Heart left ventricle (tissue), 16 donors: ENCODE measurements at regions not wholly inside any gene's neighbourhood (a gene's known extent, or its start where the extent isn't known, plus 50 kb on each side); places are given as distances from the start of the nearest gene placed in this dataset.
A peak's percentile ranks its signal among the peaks of the same experiment; 100 is the strongest.

Source experiments
- ATAC-seq, 4 donors: fragments of 200-7000 bp; cut with Tn5 transposase; one replicate each; pipeline ENCODE4 v1.9.1; 2020 to 2022; ENCODE audit warnings: moderate library complexity in 4 of 4, mild to moderate bottlenecking in 3 of 4, moderate number of reproducible peaks in 1 of 4
- DNase-seq, 5 donors: peaks; one replicate each; pipeline ENCODE4 v3.0.0-alpha.2; 2020
- H3K27ac ChIP-seq, 12 donors: fragments of 200-600 bp; sonication (generic) in 4 of 12; one replicate each; pipeline versions ENCODE4 v1.5.0 to v1.8.0; 2016 to 2022; ENCODE audit warnings: mild to moderate bottlenecking in 2 of 12
- H3K27me3 ChIP-seq, 9 donors: fragments of 200-600 bp; sonication (generic) in 2 of 9; one replicate each; pipeline versions ENCODE4 v1.5.1 to v1.8.0; 2016 to 2022; ENCODE audit warnings: mild to moderate bottlenecking in 3 of 9
- H3K36me3 ChIP-seq, 9 donors: fragments of 200-600 bp; sonication (generic) in 2 of 9; one replicate each; pipeline versions ENCODE4 v1.5.0 to v1.8.0; 2018 to 2022; ENCODE audit warnings: mild to moderate bottlenecking in 2 of 9
- H3K4me1 ChIP-seq, 12 donors: fragments of 200-600 bp; sonication (generic) in 4 of 12; one replicate each; pipeline versions ENCODE4 v1.5.0 to v1.8.0; 2016 to 2022; ENCODE audit warnings: mild to moderate bottlenecking in 3 of 12
- H3K4me3 ChIP-seq, 12 donors: fragments of 200-600 bp; sonication (generic) in 4 of 12; one replicate each; pipeline versions ENCODE4 v1.5.0 to v1.8.0; 2017 to 2022; ENCODE audit warnings: mild to moderate bottlenecking in 9 of 12, moderate library complexity in 4 of 12
- H3K9me3 ChIP-seq, 12 donors: fragments of 200-600 bp; sonication (generic) in 4 of 12; one replicate each; pipeline versions ENCODE4 v1.5.0 to v1.8.0; 2016 to 2022; ENCODE audit warnings: mild to moderate bottlenecking in 1 of 12
- POLR2A ChIP-seq, 2 donors: fragments of 450-650 bp; IDR thresholded peaks; one replicate each; pipeline ENCODE4 v1.6.1; 2017; ENCODE audit warnings: antibody characterized with exemption in 2 of 2, mild to moderate bottlenecking in 2 of 2, moderate library complexity in 2 of 2
- WGBS, 4 donors: extraction: QIAGEN DNeasy Blood & Tissue Kit in 2 of 4; methylation state at CpG; one replicate each; pipeline versions ENCODE4 v1.1.5 to v1.1.7; 2013 to 2018; 5-methylcytosine and 5-hydroxymethylcytosine counted together
- intact Hi-C, 10 donors: fragments of 100-400 bp; cut with DNase I; formaldehyde crosslinking; loops; one replicate each; pipeline versions ENCODE4 v1.11.1 to v1.14.2; 2022
- TF ChIP-seq, protein P1 (sequence below), 12 donors: fragments of 200-600 bp; sonication (generic) in 4 of 12; IDR thresholded peaks; one replicate each; pipeline versions ENCODE4 v1.5.0 to v1.8.0; 2018 to 2022; ENCODE audit warnings: antibody characterized with exemption in 12 of 12, mild to moderate bottlenecking in 5 of 12
- donor health status: ischemic (EF 13 %, LVEDD 7.1; RV severe dilation, severe dysfunction).
- donor health status: healthy with polysubstance abuse.
- donor health status: DM: no; HTN: yes; CAD: no.
- donor health status: DM: no; HTN: no; CAD: no.
- donor health status: ischemic (EF 25% LVEDD 6.9; RV normal size, moderate dysfunction).
- donor health status: ischemic (EF 25% LVEDD 5.7; RV mildly dilated, moderate dysfunction).
- donor health status: healthy.
- donor health status: DM: yes; HTN: yes; CAD: no.
- donor health status: ischemic (EF 35%, LVEDD 5.7; RV mildly dilated, moderate dysfunction).
- donor health status: nonischemic (EF 11% LVEDD 7.7; RV severe dilation, severe dysfunction).
- donor health status: DM: yes; HTN: yes; CAD: no.
- donor health status: PGD.
- donor health status: ischemic (EF 29% LVEDD 5.4; RV normal size, mild dysfunction).
- donor health status: nonischemic (EF 23%, LVEDD 6.1; RV moderate dilation, normal function).

DNA sequence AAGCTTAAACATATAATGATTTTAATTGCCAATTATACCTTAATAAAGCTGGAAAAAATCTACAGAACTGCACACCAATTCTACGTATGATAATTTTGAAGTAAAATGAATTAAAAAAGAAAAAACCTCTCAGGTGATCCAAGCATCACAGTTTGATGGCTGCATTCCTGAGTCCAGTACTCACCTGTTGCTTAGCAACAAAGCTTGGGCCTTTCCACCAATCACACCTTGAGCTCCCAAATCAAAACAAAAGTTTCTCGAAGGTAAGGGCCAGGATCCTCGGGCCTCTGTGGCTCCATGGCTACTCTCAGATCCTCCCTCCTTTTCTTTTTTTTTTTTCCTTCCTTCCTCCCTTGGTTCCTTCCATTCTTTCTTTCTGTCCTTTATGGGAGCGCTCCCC is 137.2 kb upstream of the PCBD1 start:
- Histone ChIP-seq H3K36me3 (no peaks in the 10 kb centered on the region), H3K4me3 (no peak overlapping the region), H3K27me3 (peaks cover 0 to 6% (median 0%) of the 10 kb centered on the region in 9 donors), H3K27ac (no peak overlapping the region), H3K9me3 (peaks cover 0 to 14% (median 0%) of the 10 kb centered on the region in 12 donors), H3K4me1 (peaks cover 0 to 14% (median 0%) of the 10 kb centered on the region in 12 donors)
- intact Hi-C loops: no loop called here
- WGBS, 4 donors: 65 to 72% (median 66%) methylated on average over 4 of the region's 4 CpGs
- no peak for ATAC-seq
- no peak for TF ChIP-seq POLR2A (IDR thresholded peaks at IDR 0.05)
- TF ChIP-seq, protein P1, sequence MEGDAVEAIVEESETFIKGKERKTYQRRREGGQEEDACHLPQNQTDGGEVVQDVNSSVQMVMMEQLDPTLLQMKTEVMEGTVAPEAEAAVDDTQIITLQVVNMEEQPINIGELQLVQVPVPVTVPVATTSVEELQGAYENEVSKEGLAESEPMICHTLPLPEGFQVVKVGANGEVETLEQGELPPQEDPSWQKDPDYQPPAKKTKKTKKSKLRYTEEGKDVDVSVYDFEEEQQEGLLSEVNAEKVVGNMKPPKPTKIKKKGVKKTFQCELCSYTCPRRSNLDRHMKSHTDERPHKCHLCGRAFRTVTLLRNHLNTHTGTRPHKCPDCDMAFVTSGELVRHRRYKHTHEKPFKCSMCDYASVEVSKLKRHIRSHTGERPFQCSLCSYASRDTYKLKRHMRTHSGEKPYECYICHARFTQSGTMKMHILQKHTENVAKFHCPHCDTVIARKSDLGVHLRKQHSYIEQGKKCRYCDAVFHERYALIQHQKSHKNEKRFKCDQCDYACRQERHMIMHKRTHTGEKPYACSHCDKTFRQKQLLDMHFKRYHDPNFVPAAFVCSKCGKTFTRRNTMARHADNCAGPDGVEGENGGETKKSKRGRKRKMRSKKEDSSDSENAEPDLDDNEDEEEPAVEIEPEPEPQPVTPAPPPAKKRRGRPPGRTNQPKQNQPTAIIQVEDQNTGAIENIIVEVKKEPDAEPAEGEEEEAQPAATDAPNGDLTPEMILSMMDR (IDR thresholded peaks at IDR 0.05): no peak
- DNase-seq: no peak

DNA sequence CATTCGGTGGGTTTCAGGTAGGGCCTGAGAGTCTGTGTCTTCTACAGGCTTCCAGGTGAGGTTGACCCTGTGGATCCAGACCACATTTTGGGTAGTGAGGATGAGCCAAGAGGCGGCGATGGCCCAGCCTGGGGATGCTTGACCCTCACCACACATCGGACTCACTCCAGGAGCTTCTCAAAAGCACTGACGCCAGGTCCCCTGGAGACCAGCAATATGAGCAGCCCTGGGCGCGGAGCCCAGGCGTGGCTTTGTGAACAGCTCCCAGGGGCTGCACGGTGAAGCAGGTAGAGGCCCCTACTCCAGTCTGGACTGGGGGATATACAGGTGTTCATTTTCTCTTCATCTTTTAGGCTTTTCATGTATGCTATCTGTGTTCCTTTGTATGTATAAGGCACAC is 139.7 kb upstream of the PCBD1 start:
- WGBS, 4 donors: 91 to 98% (median 94%) methylated on average over 9 of the region's 9 CpGs
- Histone ChIP-seq H3K27me3 (peaks cover 0 to 6% (median 0%) of the 10 kb centered on the region in 9 donors), H3K4me3 (no peak overlapping the region), H3K27ac (no peak overlapping the region), H3K36me3 (no peaks in the 10 kb centered on the region), H3K4me1 (peaks cover 0 to 14% (median 0%) of the 10 kb centered on the region in 12 donors), H3K9me3 (no peaks in the 10 kb centered on the region)
- DNase-seq (no peak), ATAC-seq (no peak)
- intact Hi-C loops: no loop called here
- TF ChIP-seq POLR2A (IDR thresholded peaks at IDR 0.05): no peak
- TF ChIP-seq, protein P1 (IDR thresholded peaks at IDR 0.05): no peak

DNA sequence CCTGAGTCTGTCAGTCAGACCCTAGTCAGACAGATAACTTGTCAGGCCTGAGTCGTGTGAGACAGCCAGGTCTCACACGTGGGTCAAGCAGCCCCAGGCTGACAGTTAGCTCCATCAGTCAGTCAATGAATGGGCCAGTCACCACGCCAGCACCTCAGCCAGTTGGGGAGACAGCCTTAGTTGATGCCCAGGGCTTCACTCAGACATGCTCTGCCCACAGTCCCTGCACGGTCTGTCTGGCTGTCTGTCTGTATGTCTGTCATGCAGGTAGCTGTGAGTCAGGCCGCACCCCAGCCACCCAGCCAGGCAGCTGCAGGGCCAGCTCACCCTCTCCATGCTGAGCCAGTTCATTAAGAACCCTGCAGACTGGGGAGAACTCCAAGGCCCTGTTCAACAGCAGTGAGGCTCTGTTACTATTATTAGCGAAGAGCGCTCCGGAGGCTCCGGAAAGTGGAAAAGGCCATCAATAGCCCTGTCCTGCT is 141.1 kb upstream of the PCBD1 start:
- Histone ChIP-seq H3K27me3 (peaks cover 0 to 6% (median 0%) of the 10 kb centered on the region in 9 donors), H3K4me1 (peaks cover 0 to 14% (median 0%) of the 10 kb centered on the region in 12 donors), H3K9me3 (no peaks in the 10 kb centered on the region), H3K4me3 (no peak overlapping the region), H3K36me3 (no peaks in the 10 kb centered on the region), H3K27ac (peak overlapping the region in 7 of 12 donors; percentile 23 to 65 (median 48))
- WGBS, 4 donors: 28 to 42% (median 40%) methylated on average over 8 to 9 of the region's 9 CpGs
- intact Hi-C loops: no loop called here
- ATAC-seq (peak; percentile 87 to 94 (median 90)), DNase-seq (peak in 2 of 5 donors; percentile 50 to 64)
- TF ChIP-seq, protein P1 (IDR thresholded peaks at IDR 0.05): no peak
- TF ChIP-seq POLR2A (IDR thresholded peaks at IDR 0.05): no peak

GRCh38 chr10:71029907-71030306 is 141.5 kb upstream of the PCBD1 start:
- Histone ChIP-seq H3K36me3 (no peaks in the 10 kb centered on the region), H3K4me3 (no peak overlapping the region), H3K9me3 (no peaks in the 10 kb centered on the region), H3K27ac (peak overlapping the region in 4 of 12 donors; percentile 26 to 65 (median 54)), H3K27me3 (peaks cover 0 to 6% (median 0%) of the 10 kb centered on the region in 9 donors), H3K4me1 (peaks cover 0 to 14% (median 0%) of the 10 kb centered on the region in 12 donors)
- DNase-seq (no peak), ATAC-seq (no peak)
- TF ChIP-seq, protein P1 (IDR thresholded peaks at IDR 0.05): no peak
- TF ChIP-seq POLR2A (IDR thresholded peaks at IDR 0.05): no peak
- WGBS, 4 donors: 58 to 76% (median 67%) methylated on average over 8 to 10 of the region's 10 CpGs
- intact Hi-C loops: no loop called here
